ENCODE measurements at regions not wholly inside any gene's neighbourhood (a gene's known extent, or its start where the extent isn't known, plus 50 kb on each side); places are given as distances from the start of the nearest gene placed in this dataset.

DNA sequence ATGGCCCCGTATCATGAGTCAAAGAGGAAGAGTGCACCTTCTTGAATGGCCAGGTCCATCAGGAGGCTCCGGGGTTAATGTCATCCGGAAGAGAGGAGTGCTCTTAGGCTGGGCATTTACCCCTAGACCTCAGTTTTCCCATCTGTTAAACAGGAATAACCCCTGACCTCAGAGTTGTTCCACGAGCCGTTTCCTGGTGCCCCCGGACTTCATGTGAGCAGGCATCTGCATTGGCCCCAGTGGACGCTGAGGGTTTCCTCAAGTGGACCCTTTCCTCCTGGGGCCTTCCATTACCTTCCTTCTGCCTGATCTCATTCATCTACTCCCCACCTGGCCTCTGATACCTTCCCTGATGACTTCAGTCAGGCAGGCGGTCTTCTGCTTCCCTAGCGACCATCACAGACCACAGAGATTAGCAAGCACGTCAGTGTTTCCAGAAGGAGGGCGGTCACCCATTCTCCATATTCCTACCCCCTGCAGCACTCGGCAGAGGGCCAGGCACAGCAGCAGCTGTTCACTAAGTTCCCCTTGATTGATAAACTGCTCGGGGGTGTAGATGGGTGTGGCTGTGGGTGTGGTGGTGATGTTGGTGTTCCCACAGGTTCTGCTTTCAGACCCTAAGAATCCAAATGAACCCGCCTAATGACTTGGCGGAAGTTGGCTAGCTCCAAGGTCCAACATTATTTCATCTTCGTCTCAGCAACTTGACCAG is 346.6 kb upstream of the TNRC6C start:
- peaks cover 0 to 8% of the 10 kb centered on the region in 2 experiments; a peak in 3 of 5 replicates for H3K4me1 ChIP-seq (replicated peaks in 1 of 2; ENCODE audit: control insufficient read depth in 2 of 2, insufficient read depth in 2 of 2, low read length in 2 of 2)
- H3K9ac ChIP-seq (ENCODE audit: insufficient read depth in 1 of 2, low read depth in 2 of 2, low read length in 2 of 2), result no peak overlapping the region; a peak in 1 of 4 replicates
- H4K20me1 ChIP-seq (replicated peaks; ENCODE audit: control insufficient read depth, insufficient read depth, low read length), result no peaks in the 10 kb centered on the region; the same call in 1 of the 2 replicates
- intact Hi-C loops (cut with micrococcal nuclease), result no loop called here
- 4% methylated on average over 16 of the region's 16 CpGs for whole genome bisulfite sequencing (ENCODE audit: insufficient coverage, low coverage, missing lambda C conversion rate)
- no peak overlapping the region for H2AFZ ChIP-seq (ENCODE audit: low read depth, low read length)
- peaks cover 39 to 69% of the 10 kb centered on the region in 2 experiments for H3K27me3 ChIP-seq (ENCODE audit: control insufficient read depth in 2 of 2, insufficient read depth in 2 of 2, low read length in 2 of 2)
- TF ChIP-seq HOXB6 (CRISPR knock-in tag; IDR thresholded peaks at IDR 0.05; ENCODE audit: borderline replicate concordance) (no peak), TCFL5 (CRISPR knock-in tag; conservative IDR thresholded peaks at IDR 0.05) (no peak), FOXA3 (CRISPR knock-in tag; conservative IDR thresholded peaks at IDR 0.05 in 1 of 2, IDR thresholded peaks at IDR 0.05 in 1 of 2) (no peak)
- TF ChIP-seq, protein P1, sequence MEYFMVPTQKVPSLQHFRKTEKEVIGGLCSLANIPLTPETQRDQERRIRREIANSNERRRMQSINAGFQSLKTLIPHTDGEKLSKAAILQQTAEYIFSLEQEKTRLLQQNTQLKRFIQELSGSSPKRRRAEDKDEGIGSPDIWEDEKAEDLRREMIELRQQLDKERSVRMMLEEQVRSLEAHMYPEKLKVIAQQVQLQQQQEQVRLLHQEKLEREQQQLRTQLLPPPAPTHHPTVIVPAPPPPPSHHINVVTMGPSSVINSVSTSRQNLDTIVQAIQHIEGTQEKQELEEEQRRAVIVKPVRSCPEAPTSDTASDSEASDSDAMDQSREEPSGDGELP (CRISPR knock-in tag; IDR thresholded peaks at IDR 0.05; ENCODE audit: borderline replicate concordance), result peak; percentile 84; the same call in 1 of the 2 replicates
- BruUV-seq (replicated peaks), result no TSS peak
- no peaks in the 10 kb centered on the region for H3K9me1 ChIP-seq (ENCODE audit: control insufficient read depth, insufficient read depth, low read length)
- in situ Hi-C loops (cut with MboI), result no loop called here
- H3K27ac ChIP-seq (ENCODE audit: extremely low read depth, low read depth, low read length), result no peak overlapping the region
- CTCF ChIA-PET (ENCODE audit: low intra/inter-chr PET ratio), result no interaction called here
- POLR2A ChIA-PET, result interaction anchor here (0.9 kb wide), 1 partner anchor 12 kb away, joined by 4 read pairs; no protein-coding TSS in a partner anchor
- H3K4me2 ChIP-seq (ENCODE audit: insufficient read depth, low read length), result no peak overlapping the region
- H3K79me2 ChIP-seq (ENCODE audit: control insufficient read depth, insufficient read depth, low read length), result no peaks in the 10 kb centered on the region
- ATAC-seq, result no peak
- no peak overlapping the region for H3K4me3 ChIP-seq
- FAIRE-seq, result no peak
- H3K9me3 ChIP-seq (replicated peaks; ENCODE audit: control insufficient read depth, insufficient read depth, low read depth, low read length), result no peaks in the 10 kb centered on the region
- no peaks in the 10 kb centered on the region for H3K36me3 ChIP-seq (ENCODE audit: control insufficient read depth, insufficient read depth, low read length)
- DNase-seq (ENCODE audit: extremely low read depth in 1 of 4, low spot score in 3 of 4), result no peak
